ENCODE measurements at regions not wholly inside any gene's neighbourhood (a gene's known extent, or its start where the extent isn't known, plus 50 kb on each side); places are given as distances from the start of the nearest gene placed in this dataset.

GRCh38 chr11:109862835-109863234, 230.4 kb upstream of the ZC3H12C start:
- no peak for DNase-seq (ENCODE audit: low read depth, low spot score)
- BruUV-seq (replicated peaks) = no TSS peak
- no peak overlapping the region for H3K27ac ChIP-seq (ENCODE audit: low read length)
- in situ Hi-C loops (cut with HindIII; ENCODE audit: low pct_unique_long_range_greater_than_20kb, low sequenced_read_pairs) (no loop called here), intact Hi-C loops (cut with micrococcal nuclease; ENCODE audit: unreplicated experiment) (no loop called here)
- H3K27me3 ChIP-seq (ENCODE audit: control insufficient read depth, insufficient read depth, low read length) = no peaks in the 10 kb centered on the region
- no peak for ATAC-seq
- no peak for TF ChIP-seq SIN3A (IDR thresholded peaks at IDR 0.05; ENCODE audit: borderline replicate concordance, insufficient read depth, low read depth, low read length)
- TF ChIP-seq POLR2AphosphoS5 (IDR thresholded peaks at IDR 0.05; ENCODE audit: low read depth, low read length) = no peak
- no peak for TF ChIP-seq REST (IDR thresholded peaks at IDR 0.05; ENCODE audit: insufficient read depth in 1 of 2, low read depth in 2 of 2, low read length in 1 of 2)
- TF ChIP-seq TCF7L2 (IDR thresholded peaks at IDR 0.05; ENCODE audit: low read depth, low read length) = no peak
- TF ChIP-seq CTCF (IDR thresholded peaks at IDR 0.05) = no peak
- no peaks in the 10 kb centered on the region for H3K36me3 ChIP-seq (ENCODE audit: control insufficient read depth, insufficient read depth, low read length)
- no peaks in the 10 kb centered on the region for H3K4me1 ChIP-seq (ENCODE audit: control insufficient read depth, insufficient read depth, low read length)
- POLR2A ChIA-PET = no interaction called here
- H3K4me3 ChIP-seq (ENCODE audit: low read depth in 2 of 2, low read length in 2 of 2) = no peak overlapping the region
- CTCF ChIA-PET = no interaction called here
- no peaks in the 10 kb centered on the region for H3K9me3 ChIP-seq (ENCODE audit: control insufficient read depth, insufficient read depth, low read depth, low read length)

- ChIA-PET CTCF (no interaction called here), POLR2A (no interaction called here)
- BruUV-seq (replicated peaks) = no TSS peak
- DNase-seq (ENCODE audit: low read depth, low spot score) (no peak), ATAC-seq (no peak)
- Histone ChIP-seq H3K27ac (ENCODE audit: low read length) (no peak overlapping the region), H3K36me3 (ENCODE audit: control insufficient read depth, insufficient read depth, low read length) (no peaks in the 10 kb centered on the region), H3K4me3 (ENCODE audit: low read depth in 2 of 2, low read length in 2 of 2) (no peak overlapping the region), H3K27me3 (ENCODE audit: control insufficient read depth, insufficient read depth, low read length) (no peaks in the 10 kb centered on the region), H3K4me1 (ENCODE audit: control insufficient read depth, insufficient read depth, low read length) (no peaks in the 10 kb centered on the region), H3K9me3 (ENCODE audit: control insufficient read depth, insufficient read depth, low read depth, low read length) (no peaks in the 10 kb centered on the region)
- no peak for TF ChIP-seq REST (IDR thresholded peaks at IDR 0.05; ENCODE audit: insufficient read depth in 1 of 2, low read depth in 2 of 2, low read length in 1 of 2)
- TF ChIP-seq CTCF (IDR thresholded peaks at IDR 0.05) = no peak
- TF ChIP-seq POLR2AphosphoS5 (IDR thresholded peaks at IDR 0.05; ENCODE audit: low read depth, low read length) = no peak
- no peak for TF ChIP-seq SIN3A (IDR thresholded peaks at IDR 0.05; ENCODE audit: borderline replicate concordance, insufficient read depth, low read depth, low read length)
- TF ChIP-seq TCF7L2 (IDR thresholded peaks at IDR 0.05; ENCODE audit: low read depth, low read length) = no peak
- in situ Hi-C loops (cut with HindIII; ENCODE audit: low pct_unique_long_range_greater_than_20kb, low sequenced_read_pairs) (no loop called here), intact Hi-C loops (cut with micrococcal nuclease; ENCODE audit: unreplicated experiment) (no loop called here)
These were observed 229.0 kb upstream of the ZC3H12C start for GRCh38 chr11:109864151-109864661.

All from Panc1 (cell line).